ENCODE measurements at regions not wholly inside any gene's neighbourhood (a gene's known extent, or its start where the extent isn't known, plus 50 kb on each side); places are given as distances from the start of the nearest gene placed in this dataset.

- POLR2A ChIA-PET = no interaction called here
- H3K9me3 Mint-ChIP-seq = peaks cover 0 to 7% (median 2%) of the 10 kb centered on the region in 11 donors
- Histone ChIP-seq H3K27ac (ENCODE audit: low read depth, low read length) (no peak overlapping the region), H3K27me3 (ENCODE audit: control insufficient read depth in 2 of 2, insufficient read depth in 2 of 2, low read length in 2 of 2) (no peaks in the 10 kb centered on the region), H3K36me3 (ENCODE audit: control insufficient read depth in 2 of 3, insufficient read depth in 3 of 3, low read length in 3 of 3) (no peaks in the 10 kb centered on the region), H3K9me3 (ENCODE audit: control insufficient read depth in 2 of 3, low read length in 3 of 3) (no peaks in the 10 kb centered on the region), H3K4me1 (ENCODE audit: control insufficient read depth in 2 of 2, insufficient read depth in 2 of 2, low read length in 2 of 2) (no peaks in the 10 kb centered on the region), H3K4me3 (ENCODE audit: low read length) (no peak overlapping the region)
- H3K4me1 Mint-ChIP-seq = no peaks in the 10 kb centered on the region
- intact Hi-C loops (cut with micrococcal nuclease) = no loop called here
- H3K36me3 Mint-ChIP-seq = no peaks in the 10 kb centered on the region
- no peak overlapping the region for H3K4me3 Mint-ChIP-seq
- CTCF ChIA-PET = no interaction called here
- DNase-seq (no peak), ATAC-seq (no peak)
- no peaks in the 10 kb centered on the region for H3K27me3 Mint-ChIP-seq
- H3K27ac Mint-ChIP-seq = no peak overlapping the region
Observed at GRCh38 chr20:12265662-12266061, 348.0 kb downstream of the BTBD3 start.

- DNase-seq = no peak
- no peaks in the 10 kb centered on the region for H3K9me3 ChIP-seq (ENCODE audit: control insufficient read depth in 2 of 3, low read length in 3 of 3)
- Mint-ChIP-seq H3K4me3 (no peak overlapping the region), H3K9me3 (peaks cover 0 to 11% (median 6%) of the 10 kb centered on the region in 11 donors), H3K27me3 (no peaks in the 10 kb centered on the region), H3K36me3 (no peaks in the 10 kb centered on the region), H3K4me1 (no peaks in the 10 kb centered on the region), H3K27ac (no peak overlapping the region)
- ATAC-seq = no peak
- ChIA-PET CTCF (interaction anchor here (0.9 kb wide), 1 partner anchor 22 kb away, joined by 3 read pairs; no protein-coding TSS in a partner anchor), POLR2A (no interaction called here)
- no peaks in the 10 kb centered on the region for H3K27me3 ChIP-seq (ENCODE audit: control insufficient read depth in 2 of 2, insufficient read depth in 2 of 2, low read length in 2 of 2)
- no peaks in the 10 kb centered on the region for H3K4me1 ChIP-seq (ENCODE audit: control insufficient read depth in 2 of 2, insufficient read depth in 2 of 2, low read length in 2 of 2)
- H3K36me3 ChIP-seq (ENCODE audit: control insufficient read depth in 2 of 3, insufficient read depth in 3 of 3, low read length in 3 of 3) = no peaks in the 10 kb centered on the region
- no peak overlapping the region for H3K4me3 ChIP-seq (ENCODE audit: low read length)
- intact Hi-C loops (cut with micrococcal nuclease) = no loop called here
- H3K27ac ChIP-seq (ENCODE audit: low read depth, low read length) = no peak overlapping the region
Observed at GRCh38 chr20:12269579-12269978, 351.9 kb downstream of the BTBD3 start.

GRCh38 chr20:12270863-12271262 is 353.2 kb downstream of the BTBD3 start:
- no peaks in the 10 kb centered on the region for H3K36me3 Mint-ChIP-seq
- no peak overlapping the region for H3K27ac Mint-ChIP-seq
- Histone ChIP-seq H3K27ac (ENCODE audit: low read depth, low read length) (no peak overlapping the region), H3K9me3 (ENCODE audit: control insufficient read depth in 2 of 3, low read length in 3 of 3) (no peaks in the 10 kb centered on the region), H3K27me3 (ENCODE audit: control insufficient read depth in 2 of 2, insufficient read depth in 2 of 2, low read length in 2 of 2) (no peaks in the 10 kb centered on the region), H3K4me1 (ENCODE audit: control insufficient read depth in 2 of 2, insufficient read depth in 2 of 2, low read length in 2 of 2) (no peaks in the 10 kb centered on the region), H3K36me3 (ENCODE audit: control insufficient read depth in 2 of 3, insufficient read depth in 3 of 3, low read length in 3 of 3) (no peaks in the 10 kb centered on the region), H3K4me3 (ENCODE audit: low read length) (no peak overlapping the region)
- peaks cover 0 to 11% (median 3%) of the 10 kb centered on the region in 11 donors for H3K9me3 Mint-ChIP-seq
- ATAC-seq (no peak), DNase-seq (no peak)
- no peaks in the 10 kb centered on the region for H3K4me1 Mint-ChIP-seq
- CTCF ChIA-PET = no interaction called here
- H3K4me3 Mint-ChIP-seq = no peak overlapping the region
- no peaks in the 10 kb centered on the region for H3K27me3 Mint-ChIP-seq
- intact Hi-C loops (cut with micrococcal nuclease) = no loop called here
- POLR2A ChIA-PET = no interaction called here

GRCh38 chr20:12276011-12276673 is 358.4 kb downstream of the BTBD3 start:
- Histone ChIP-seq H3K4me1 (ENCODE audit: control insufficient read depth in 2 of 2, insufficient read depth in 2 of 2, low read length in 2 of 2) (no peaks in the 10 kb centered on the region), H3K36me3 (ENCODE audit: control insufficient read depth in 2 of 3, insufficient read depth in 3 of 3, low read length in 3 of 3) (no peaks in the 10 kb centered on the region), H3K4me3 (ENCODE audit: low read length) (no peak overlapping the region), H3K27ac (ENCODE audit: low read depth, low read length) (no peak overlapping the region), H3K9me3 (ENCODE audit: control insufficient read depth in 2 of 3, low read length in 3 of 3) (no peaks in the 10 kb centered on the region), H3K27me3 (ENCODE audit: control insufficient read depth in 2 of 2, insufficient read depth in 2 of 2, low read length in 2 of 2) (no peaks in the 10 kb centered on the region)
- DNase-seq (no peak), ATAC-seq (no peak)
- no peak overlapping the region for H3K27ac Mint-ChIP-seq
- intact Hi-C loops (cut with micrococcal nuclease) = no loop called here
- ChIA-PET CTCF (no interaction called here), POLR2A (interaction anchor here (0.7 kb wide), 1 partner anchor 528 kb away, joined by 3 read pairs; no protein-coding TSS in a partner anchor)
- no peaks in the 10 kb centered on the region for H3K27me3 Mint-ChIP-seq
- no peak overlapping the region for H3K4me3 Mint-ChIP-seq
- H3K4me1 Mint-ChIP-seq = no peaks in the 10 kb centered on the region
- H3K9me3 Mint-ChIP-seq = peaks cover 1 to 19% (median 7%) of the 10 kb centered on the region in 11 donors
- H3K36me3 Mint-ChIP-seq = no peaks in the 10 kb centered on the region

GRCh38 chr20:12287575-12287974 is 369.9 kb downstream of the BTBD3 start:
- Histone ChIP-seq H3K4me1 (ENCODE audit: control insufficient read depth in 2 of 2, insufficient read depth in 2 of 2, low read length in 2 of 2) (no peaks in the 10 kb centered on the region), H3K27ac (ENCODE audit: low read depth, low read length) (no peak overlapping the region), H3K9me3 (ENCODE audit: control insufficient read depth in 2 of 3, low read length in 3 of 3) (peaks cover 0 to 7% (median 0%) of the 10 kb centered on the region in 3 experiments), H3K36me3 (ENCODE audit: control insufficient read depth in 2 of 3, insufficient read depth in 3 of 3, low read length in 3 of 3) (no peaks in the 10 kb centered on the region), H3K27me3 (ENCODE audit: control insufficient read depth in 2 of 2, insufficient read depth in 2 of 2, low read length in 2 of 2) (peaks cover 0 to 3% of the 10 kb centered on the region in 2 donors), H3K4me3 (ENCODE audit: low read length) (no peak overlapping the region)
- Mint-ChIP-seq H3K4me1 (no peaks in the 10 kb centered on the region), H3K27me3 (no peaks in the 10 kb centered on the region), H3K27ac (no peak overlapping the region), H3K36me3 (no peaks in the 10 kb centered on the region), H3K4me3 (no peak overlapping the region), H3K9me3 (peaks cover 1 to 16% (median 9%) of the 10 kb centered on the region in 11 donors)
- intact Hi-C loops (cut with micrococcal nuclease) = no loop called here
- ChIA-PET CTCF (no interaction called here), POLR2A (no interaction called here)
- DNase-seq (no peak), ATAC-seq (no peak)

- POLR2A ChIA-PET = no interaction called here
- no peaks in the 10 kb centered on the region for H3K36me3 ChIP-seq (ENCODE audit: control insufficient read depth in 2 of 3, insufficient read depth in 3 of 3, low read length in 3 of 3)
- no peak for DNase-seq
- Mint-ChIP-seq H3K4me1 (no peaks in the 10 kb centered on the region), H3K36me3 (no peaks in the 10 kb centered on the region), H3K9me3 (peaks cover 1 to 18% (median 10%) of the 10 kb centered on the region in 11 donors), H3K27me3 (no peaks in the 10 kb centered on the region), H3K4me3 (no peak overlapping the region), H3K27ac (no peak overlapping the region)
- no peak for ATAC-seq
- no peak overlapping the region for H3K4me3 ChIP-seq (ENCODE audit: low read length)
- intact Hi-C loops (cut with micrococcal nuclease) = no loop called here
- no peaks in the 10 kb centered on the region for H3K4me1 ChIP-seq (ENCODE audit: control insufficient read depth in 2 of 2, insufficient read depth in 2 of 2, low read length in 2 of 2)
- H3K27ac ChIP-seq (ENCODE audit: low read depth, low read length) = no peak overlapping the region
- CTCF ChIA-PET = no interaction called here
- peaks cover 0 to 3% of the 10 kb centered on the region in 2 donors for H3K27me3 ChIP-seq (ENCODE audit: control insufficient read depth in 2 of 2, insufficient read depth in 2 of 2, low read length in 2 of 2)
- H3K9me3 ChIP-seq (ENCODE audit: control insufficient read depth in 2 of 3, low read length in 3 of 3) = peaks cover 0 to 7% (median 0%) of the 10 kb centered on the region in 3 experiments
Observed at GRCh38 chr20:12289465-12289864, 371.8 kb downstream of the BTBD3 start.

- H3K4me1 ChIP-seq (ENCODE audit: control insufficient read depth in 2 of 2, insufficient read depth in 2 of 2, low read length in 2 of 2) = no peaks in the 10 kb centered on the region
- POLR2A ChIA-PET = no interaction called here
- Mint-ChIP-seq H3K27me3 (no peaks in the 10 kb centered on the region), H3K27ac (no peak overlapping the region), H3K4me1 (no peaks in the 10 kb centered on the region), H3K9me3 (peaks cover 0 to 24% (median 12%) of the 10 kb centered on the region in 11 donors), H3K36me3 (no peaks in the 10 kb centered on the region), H3K4me3 (no peak overlapping the region)
- DNase-seq (no peak), ATAC-seq (no peak)
- no peaks in the 10 kb centered on the region for H3K36me3 ChIP-seq (ENCODE audit: control insufficient read depth in 2 of 3, insufficient read depth in 3 of 3, low read length in 3 of 3)
- intact Hi-C loops (cut with micrococcal nuclease) = no loop called here
- peaks cover 0 to 7% (median 0%) of the 10 kb centered on the region in 3 experiments for H3K9me3 ChIP-seq (ENCODE audit: control insufficient read depth in 2 of 3, low read length in 3 of 3)
- no peak overlapping the region for H3K4me3 ChIP-seq (ENCODE audit: low read length)
- no peak overlapping the region for H3K27ac ChIP-seq (ENCODE audit: low read depth, low read length)
- CTCF ChIA-PET = no interaction called here
- peaks cover 0 to 3% of the 10 kb centered on the region in 2 donors for H3K27me3 ChIP-seq (ENCODE audit: control insufficient read depth in 2 of 2, insufficient read depth in 2 of 2, low read length in 2 of 2)
Observed at GRCh38 chr20:12291386-12291785, 373.7 kb downstream of the BTBD3 start.

Measured in naive thymus-derived CD4-positive, alpha-beta T cell (primary cell).